SK-MEL-5 (cell line): ENCODE measurements at regions not wholly inside any gene's neighbourhood (a gene's known extent, or its start where the extent isn't known, plus 50 kb on each side); places are given as distances from the start of the nearest gene placed in this dataset.
A peak's percentile ranks its signal among the peaks of the same experiment; 100 is the strongest.
"Not testable (repeated sequence)": the region's sequence is repeated elsewhere in the genome, so short reads cannot be mapped to it uniquely, and the experiment has no call there.

Experiments used
- DNase-seq: peaks from one replicate; pipeline ENCODE4 v3.0.0-alpha.2; 2016; ENCODE audit warnings: low read depth, low spot score
- in situ Hi-C: cut with HindIII; loops from 2 replicates; pipeline ENCODE4 v1.10.0; 2016; ENCODE audit warnings: low sequenced_read_pairs, high pct_unique_total_duplicates, low pct_unique_long_range_greater_than_20kb

DNA sequence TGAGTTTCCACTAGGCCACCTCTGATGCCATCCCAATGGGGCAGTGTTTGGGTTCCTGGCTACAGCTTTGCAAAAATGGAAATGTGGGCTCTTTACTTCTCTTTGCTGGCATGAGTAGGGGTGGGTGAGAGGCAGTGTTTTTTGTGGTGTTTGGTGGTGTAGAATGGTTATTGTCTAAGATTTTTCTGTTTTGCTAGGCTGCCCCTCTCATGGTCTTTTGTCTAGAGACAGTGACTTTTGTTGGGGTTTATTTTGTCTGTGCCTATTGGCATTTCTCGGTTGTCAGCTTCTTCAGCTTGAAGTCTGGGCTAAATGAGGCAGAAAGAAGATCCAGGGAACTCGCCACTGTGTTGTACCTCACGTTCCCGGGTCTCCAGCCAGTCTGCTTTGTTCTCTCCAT lies 112.1 kb downstream of the CENPF start:
- DNase-seq = no peak
- in situ Hi-C loops = no loop called here

DNA sequence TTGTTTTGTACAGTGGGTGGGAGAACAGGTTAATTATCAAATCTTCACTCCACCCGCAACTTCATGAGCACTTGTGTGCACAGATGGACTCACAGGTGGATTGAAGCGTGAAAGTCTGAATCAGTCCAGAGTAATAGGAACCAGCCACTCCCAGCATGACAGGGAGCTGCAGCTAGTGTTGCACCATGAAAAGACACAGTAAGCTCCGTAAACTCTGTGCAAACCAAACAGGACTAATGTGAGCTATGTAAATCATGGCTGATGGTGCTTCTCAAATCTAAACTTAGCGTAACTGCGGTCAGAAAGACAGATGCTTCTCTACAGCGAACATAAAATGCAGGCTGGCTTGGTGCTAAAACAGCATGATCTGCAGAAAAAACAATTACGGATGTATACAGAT lies 114.4 kb downstream of the CENPF start:
- in situ Hi-C loops = no loop called here
- no peak for DNase-seq

- DNase-seq = no peak
- in situ Hi-C loops = no loop called here
Measured at GRCh38 chr1:214718724-214719123, 115.7 kb downstream of the CENPF start.

DNA sequence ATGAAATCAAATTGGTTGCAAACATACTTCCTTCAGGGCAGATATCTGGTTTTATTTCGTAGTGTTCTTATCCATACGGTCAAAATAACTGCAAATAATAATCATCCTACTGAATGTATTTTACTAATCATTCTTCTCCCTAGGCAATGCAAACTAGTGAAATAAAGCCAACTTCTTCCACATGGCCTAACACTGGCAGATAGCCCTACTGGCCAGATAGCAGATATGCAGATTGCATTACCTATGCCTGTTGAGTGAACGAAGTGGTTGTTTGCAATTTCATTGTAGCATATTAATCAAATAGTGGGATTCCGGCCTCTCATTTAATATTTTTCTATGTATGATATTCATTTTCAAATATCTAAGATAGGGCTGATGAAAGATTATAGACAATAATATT lies 116.2 kb downstream of the CENPF start:
- DNase-seq = peak; percentile 9
- in situ Hi-C loops = no loop called here

DNA sequence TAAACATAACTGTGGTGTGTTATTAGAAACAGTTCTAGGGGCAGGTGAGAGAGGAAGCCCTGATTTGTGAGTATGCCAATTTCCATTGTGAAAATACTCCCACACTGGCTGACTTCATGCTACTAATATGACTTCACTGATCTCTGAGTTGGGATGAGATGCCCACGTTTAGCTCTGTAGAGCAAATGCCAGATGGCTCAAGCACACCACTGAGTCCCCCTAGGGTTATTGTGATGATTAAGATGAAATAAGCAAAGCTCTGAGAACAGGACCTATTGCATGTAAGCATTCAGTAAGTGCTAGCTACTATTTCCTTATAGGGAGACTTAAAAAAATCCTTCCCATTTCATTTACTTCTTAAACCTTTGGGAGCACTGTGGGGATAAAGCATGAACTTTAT lies 117.6 kb downstream of the CENPF start:
- DNase-seq = no peak
- in situ Hi-C loops = no loop called here

- in situ Hi-C loops = no loop called here
Measured at GRCh38 chr1:214727274-214727673, 124.3 kb downstream of the CENPF start.

DNA sequence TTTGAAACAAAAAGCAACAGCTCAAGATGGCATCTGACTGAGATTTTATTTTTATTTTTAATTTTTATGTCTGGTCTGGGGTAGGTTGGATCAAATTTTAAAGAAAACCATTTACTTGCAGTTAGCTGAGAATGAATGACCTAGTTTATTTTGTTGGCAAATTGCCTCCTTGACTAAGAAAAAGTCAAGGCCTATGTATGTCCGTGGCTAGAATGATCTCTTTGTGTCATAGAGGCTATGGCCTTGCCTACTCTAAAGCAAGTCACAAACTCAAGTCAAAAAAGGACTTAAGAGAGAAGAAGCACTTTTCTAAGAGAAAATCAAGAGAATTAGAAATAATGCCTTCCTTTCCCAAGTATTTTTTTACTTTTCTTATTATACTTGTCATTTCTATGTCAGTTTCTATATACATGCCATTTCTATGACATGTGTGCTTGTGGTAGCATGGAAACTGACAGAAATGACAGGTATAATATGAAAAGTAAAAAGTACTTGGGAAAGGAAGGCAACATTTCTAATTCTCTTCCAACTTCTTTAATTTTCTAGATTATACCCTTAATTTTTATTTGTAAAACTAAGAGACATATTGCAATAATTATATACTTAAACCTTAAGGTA lies 136.7 kb downstream of the CENPF start:
- peak; percentile 13 for DNase-seq
- in situ Hi-C loops = no loop called here

More at GRCh38 chr1:214727274-214727673, 124.3 kb downstream of the CENPF start:
- DNase-seq = no peak

- in situ Hi-C loops = no loop called here
- no peak for DNase-seq
Measured at GRCh38 chr1:214740471-214740870, 137.5 kb downstream of the CENPF start.

- in situ Hi-C loops = no loop called here
- no peak for DNase-seq
Measured at GRCh38 chr1:214747050-214747635, 144.1 kb downstream of the CENPF start.

DNA sequence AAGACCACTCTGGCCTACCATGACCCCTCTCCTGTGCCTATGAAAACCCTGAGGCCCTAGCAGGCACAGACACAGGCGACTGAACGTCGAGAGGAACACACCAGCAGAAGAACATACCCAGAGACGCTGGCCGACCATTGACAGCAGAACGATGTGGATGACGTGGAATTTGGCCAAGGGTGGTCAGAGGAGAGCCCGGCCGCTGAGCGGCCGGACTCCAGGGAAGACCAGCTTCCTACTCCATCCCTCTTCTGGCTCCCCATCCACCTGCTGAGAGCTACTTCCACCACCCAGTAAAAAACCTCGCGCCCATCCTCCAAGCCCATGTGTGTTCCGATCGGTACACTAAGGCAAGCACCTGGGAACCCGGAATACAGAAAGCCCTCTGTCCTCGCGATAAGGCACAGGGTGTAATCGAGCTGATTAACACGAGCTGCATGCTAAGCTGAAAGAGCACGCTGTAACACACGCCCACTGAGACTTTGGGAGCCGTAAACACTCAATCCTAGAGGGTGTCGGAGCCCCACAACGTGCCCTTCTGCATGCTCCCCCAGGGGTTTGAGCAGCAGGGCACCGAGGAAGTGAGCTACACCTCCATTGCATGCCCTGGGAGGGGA lies 150.3 kb downstream of the CENPF start:
- in situ Hi-C loops = no loop called here
- DNase-seq = no peak

DNA sequence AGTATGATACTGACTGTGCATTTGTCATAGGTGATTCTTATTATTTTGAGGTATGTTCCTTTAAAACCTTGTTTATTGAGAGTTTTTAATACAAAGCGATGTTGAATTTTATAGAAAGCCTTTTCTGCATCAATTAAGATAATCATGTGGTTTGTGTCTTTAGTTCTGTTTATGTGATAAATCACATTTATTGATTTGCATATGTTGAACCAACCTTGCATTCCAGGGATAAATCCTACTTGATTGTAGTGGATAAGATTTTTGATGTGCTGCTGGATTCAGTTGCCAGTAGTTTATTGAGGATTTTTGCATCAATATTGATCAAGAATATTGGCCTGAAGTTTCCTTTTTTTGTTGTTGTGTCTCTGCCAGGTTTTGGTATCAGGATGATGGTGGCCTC lies 158.0 kb downstream of the CENPF start:
- no peak for DNase-seq
- in situ Hi-C loops = no loop called here

- in situ Hi-C loops = no loop called here
- DNase-seq = no peak
Measured at GRCh38 chr1:214762902-214763301, 159.9 kb downstream of the CENPF start.

- in situ Hi-C loops = no loop called here
- DNase-seq = no peak
Measured at GRCh38 chr1:214764502-214764901, 161.5 kb downstream of the CENPF start.

DNA sequence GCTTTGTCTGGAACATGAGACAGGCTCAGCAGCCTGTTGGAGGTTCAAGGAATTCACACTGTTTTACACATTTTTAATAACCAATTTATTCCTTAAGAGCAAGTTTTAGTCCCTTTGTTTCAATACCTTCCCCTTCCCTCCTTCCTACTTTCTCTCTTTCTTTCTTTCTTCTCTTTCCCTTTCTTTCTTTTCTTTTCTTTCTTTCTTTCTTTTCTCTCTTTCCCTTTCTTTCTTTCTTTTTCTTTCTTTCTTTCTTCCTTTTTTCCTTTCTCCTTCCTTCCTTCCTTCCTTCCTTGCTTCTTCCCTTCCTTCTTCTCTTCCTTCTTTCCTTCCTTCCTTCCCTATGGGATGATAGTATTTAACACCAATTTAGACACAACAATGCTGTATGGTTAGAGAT lies 164.2 kb downstream of the CENPF start:
- in situ Hi-C loops = no loop called here
- DNase-seq = no peak

- DNase-seq, in situ Hi-C loops: not testable (repeated sequence)
Measured at GRCh38 chr1:214769666-214770065, 166.7 kb downstream of the CENPF start.

DNA sequence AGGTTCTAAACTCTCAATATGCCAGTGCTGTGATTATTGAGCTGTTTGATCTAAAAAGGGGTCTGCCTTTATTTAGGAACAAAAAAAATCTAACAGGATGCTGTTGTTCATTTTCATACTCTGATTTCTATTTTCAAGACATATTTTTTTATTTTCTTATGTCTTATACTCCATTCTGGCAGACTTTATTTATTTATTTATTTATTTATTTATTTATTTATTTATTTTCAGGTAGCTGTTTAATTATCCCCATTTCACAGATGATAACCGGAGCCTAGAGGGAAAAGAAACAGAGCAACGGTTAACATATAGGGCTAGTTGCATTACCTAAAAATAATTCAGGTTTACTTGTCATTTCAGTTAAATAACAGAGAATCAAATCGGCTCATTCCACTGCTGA lies 174.4 kb downstream of the CENPF start:
- DNase-seq = no peak
- in situ Hi-C loops = no loop called here

DNA sequence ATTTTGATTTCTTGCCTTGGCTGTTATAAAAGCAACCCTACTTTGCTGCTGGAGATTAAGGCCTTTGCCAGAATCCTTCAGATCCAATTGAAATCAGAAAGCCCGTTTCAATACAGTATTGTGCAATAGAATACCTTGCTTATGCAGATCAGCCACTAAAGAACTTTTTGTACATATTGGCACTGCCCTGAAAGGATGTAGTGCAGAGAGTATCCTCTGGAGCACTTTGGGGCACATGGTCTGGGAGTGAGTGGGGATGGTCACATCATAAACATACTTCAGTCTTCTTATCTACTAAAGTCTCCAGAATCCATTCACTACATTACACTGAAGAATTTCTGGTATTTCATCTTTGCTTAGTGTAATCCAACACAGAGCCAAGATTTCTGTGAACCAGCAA lies 189.0 kb downstream of the CENPF start:
- in situ Hi-C loops = no loop called here
- DNase-seq = no peak

DNA sequence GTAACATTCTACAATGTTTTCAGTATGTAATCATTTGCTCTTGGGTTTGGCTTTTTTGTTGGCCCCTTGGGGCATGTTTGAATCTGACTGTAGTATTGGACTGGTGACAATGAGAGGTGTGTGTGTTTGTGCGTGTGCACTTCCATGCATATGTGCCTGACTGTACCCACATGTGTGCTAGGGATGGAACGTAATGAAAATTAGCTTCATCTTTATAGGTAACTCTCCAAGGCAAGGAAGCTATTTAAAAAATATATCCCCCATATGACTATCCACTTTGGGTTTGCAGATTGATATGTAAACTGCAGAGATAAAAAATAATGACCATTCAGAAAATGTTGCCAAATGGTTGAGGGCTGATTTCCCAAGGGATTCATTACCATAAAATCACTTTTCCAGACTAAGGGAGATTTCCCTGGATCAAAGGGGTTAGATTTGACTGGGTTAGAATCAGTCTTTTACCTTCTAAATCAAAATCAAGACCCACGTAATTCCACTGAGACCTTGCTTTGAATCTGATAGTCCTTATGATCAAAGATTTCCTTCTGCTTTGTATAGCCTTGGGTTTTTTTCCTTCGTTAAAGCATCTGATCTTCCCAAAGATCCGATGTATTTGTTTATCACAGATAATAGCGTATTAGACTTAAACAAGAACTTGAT lies 189.7 kb downstream of the CENPF start:
- in situ Hi-C loops = no loop called here
- no peak for DNase-seq

- in situ Hi-C loops = no loop called here
- no peak for DNase-seq
Measured at GRCh38 chr1:214793708-214794107, 190.7 kb downstream of the CENPF start.
